ENCODE measurements at regions not wholly inside any gene's neighbourhood (a gene's known extent, or its start where the extent isn't known, plus 50 kb on each side); places are given as distances from the start of the nearest gene placed in this dataset.

DNA sequence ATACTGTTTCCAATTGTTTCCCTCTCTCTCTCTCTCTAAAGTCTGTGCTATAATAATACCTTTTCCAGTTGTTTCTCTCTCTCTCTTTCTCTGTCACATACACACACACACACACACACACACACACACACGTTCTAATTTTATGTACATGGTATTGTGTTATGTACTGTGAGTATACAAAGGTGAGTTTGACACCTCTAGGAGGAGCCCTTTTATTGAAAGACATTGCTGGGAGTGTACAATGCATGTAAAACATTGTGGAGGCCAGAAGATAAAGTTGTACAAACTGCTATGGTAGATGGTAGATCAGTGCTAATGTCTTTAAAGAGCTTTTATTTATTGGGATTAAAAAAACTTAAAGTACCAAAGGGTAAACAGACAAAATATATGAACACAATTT is 53.6 kb downstream of the BLTP1 start:
- no CpG with 5 or more reads among the region's 1 CpG for WGBS (ENCODE audit: extremely low coverage, insufficient read length, low lambda C conversion rate)
- H3K9me3 ChIP-seq (ENCODE audit: control insufficient read depth, low read depth, low read length) = no peaks in the 10 kb centered on the region
- no peak overlapping the region for H4K5ac ChIP-seq (ENCODE audit: insufficient read length, low read depth, low read length)
- no peak overlapping the region for H4K8ac ChIP-seq (replicated peaks; ENCODE audit: insufficient read length, low read depth, low read length)
- H3K23me2 ChIP-seq (ENCODE audit: insufficient read length, low read depth, low read length, poor library complexity, severe bottlenecking) = no peaks in the 10 kb centered on the region
- no peak overlapping the region for H3K18ac ChIP-seq (ENCODE audit: insufficient read length, low read depth, low read length)
- H3K9me3 Mint-ChIP-seq = no peaks in the 10 kb centered on the region
- no peak overlapping the region for H3T11ph ChIP-seq (ENCODE audit: low read length)
- no peaks in the 10 kb centered on the region for H3K4me1 Mint-ChIP-seq
- H3K27me3 Mint-ChIP-seq (ENCODE audit: low read depth) = no peaks in the 10 kb centered on the region
- H3K36me3 Mint-ChIP-seq (ENCODE audit: insufficient read depth in 1 of 3, low read depth in 3 of 3) = peaks cover 0 to 28% (median 15%) of the 10 kb centered on the region in 3 experiments; a peak in 5 of 7 replicates
- H3K79me1 ChIP-seq (ENCODE audit: insufficient read depth, low read depth, low read length, poor library complexity, severe bottlenecking) = no peaks in the 10 kb centered on the region
- H3K14ac ChIP-seq (ENCODE audit: insufficient read depth, low read length) = no peak overlapping the region
- H3K27ac ChIP-seq (ENCODE audit: insufficient read length, low read depth, low read length) = no peak overlapping the region
- H4K91ac ChIP-seq (ENCODE audit: insufficient read length, low read depth, low read length) = no peak overlapping the region
- H2BK12ac ChIP-seq (ENCODE audit: insufficient read length, low read depth, low read length) = no peak overlapping the region
- H2BK5ac ChIP-seq (ENCODE audit: insufficient read length, low read length) = no peak overlapping the region
- H3K23ac ChIP-seq (ENCODE audit: insufficient read length, low read depth, low read length) = no peak overlapping the region
- no peaks in the 10 kb centered on the region for H3K27me3 ChIP-seq (ENCODE audit: insufficient read depth, low read length)
- H2BK15ac ChIP-seq (ENCODE audit: low read depth, low read length) = no peak overlapping the region
- no peak overlapping the region for H2AK5ac ChIP-seq (ENCODE audit: insufficient read length, low read length)
- no peak overlapping the region for H3K9ac ChIP-seq (ENCODE audit: extremely low read depth, insufficient read length, low read length)
- no peak overlapping the region for H2AFZ ChIP-seq (ENCODE audit: low read length)
- H2BK120ac ChIP-seq (ENCODE audit: low read depth, low read length, poor library complexity, severe bottlenecking) = no peak overlapping the region
- H3K4me3 Mint-ChIP-seq = no peak overlapping the region
- H4K20me1 ChIP-seq (ENCODE audit: control insufficient read depth, insufficient read depth, insufficient read length) = no peaks in the 10 kb centered on the region
- H3K27ac Mint-ChIP-seq = no peak overlapping the region; a peak in 1 of 7 replicates
- TF ChIP-seq CTCF (conservative IDR thresholded peaks at IDR 0.05) = no peak
- no peak overlapping the region for H3K56ac ChIP-seq (ENCODE audit: insufficient read length, low read depth, low read length)
- no peaks in the 10 kb centered on the region for H3K4me1 ChIP-seq (ENCODE audit: insufficient read depth, low read length)
- H3K4me2 ChIP-seq (ENCODE audit: insufficient read depth, insufficient read length, low read length) = no peak overlapping the region
- H2BK20ac ChIP-seq (ENCODE audit: low read depth, low read length, poor library complexity, severe bottlenecking) = no peak overlapping the region
- H3K79me2 ChIP-seq (ENCODE audit: insufficient read depth, low read length) = no peaks in the 10 kb centered on the region
- no peak for DNase-seq
- no peak overlapping the region for H3K4ac ChIP-seq (ENCODE audit: low read depth, low read length)

Data from H9 (cell line).